Ishikawa (cell line): ENCODE measurements at regions not wholly inside any gene's neighbourhood (a gene's known extent, or its start where the extent isn't known, plus 50 kb on each side); places are given as distances from the start of the nearest gene placed in this dataset.

Source experiments
- CEBPB ChIP-seq: IDR thresholded peaks from 2 replicates; pipeline ENCODE4 v1.6.1; 2012
- EP300 ChIP-seq: IDR thresholded peaks from 2 replicates; pipeline ENCODE4 v1.6.1; 2012; ENCODE audit warnings: borderline replicate concordance
- FOXM1 ChIP-seq: IDR thresholded peaks from 2 replicates; pipeline ENCODE4 v1.6.1; 2012; ENCODE audit warnings: low read depth, borderline replicate concordance
- TAF1 ChIP-seq: IDR thresholded peaks from 2 replicates; pipeline ENCODE4 v1.6.1; 2012; ENCODE audit warnings: low read depth, mild to moderate bottlenecking
- TCF12 ChIP-seq: IDR thresholded peaks from 2 replicates; pipeline ENCODE4 v1.6.1; 2012; ENCODE audit warnings: low read depth
- YY1 ChIP-seq: IDR thresholded peaks from 2 replicates; pipeline ENCODE4 v1.6.1; 2012; ENCODE audit warnings: low read depth
- ZBTB7A ChIP-seq: IDR thresholded peaks from 2 replicates; pipeline ENCODE4 v1.6.1; 2012; ENCODE audit warnings: low read depth
- TF ChIP-seq, protein P1 (sequence below): IDR thresholded peaks from 2 replicates; pipeline ENCODE4 v1.6.1; 2012

DNA sequence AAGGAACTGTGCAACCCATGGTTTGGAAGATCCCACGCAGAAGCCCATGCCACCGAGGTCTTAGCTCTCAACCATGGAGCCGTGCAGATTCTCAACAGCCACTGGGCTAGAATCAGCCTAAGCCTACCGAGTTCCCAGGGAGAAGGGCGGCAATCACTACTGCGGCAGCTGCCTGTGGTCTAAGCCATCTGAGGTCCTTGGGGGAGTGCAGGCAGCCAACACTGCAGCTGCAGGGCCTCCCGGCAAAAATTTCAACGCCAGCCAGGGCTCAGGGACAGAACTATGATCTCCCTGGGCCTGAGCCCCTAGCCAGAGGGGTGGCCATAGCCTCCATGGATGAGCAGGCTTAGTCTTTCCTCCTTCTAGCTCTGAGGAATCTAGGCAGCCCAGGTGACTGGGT lies 156.8 kb upstream of the CLEC14A start:
- TF ChIP-seq TAF1 (no peak), YY1 (no peak), FOXM1 (no peak), TCF12 (no peak), ZBTB7A (no peak), CEBPB (no peak), EP300 (no peak)
- TF ChIP-seq, protein P1, sequence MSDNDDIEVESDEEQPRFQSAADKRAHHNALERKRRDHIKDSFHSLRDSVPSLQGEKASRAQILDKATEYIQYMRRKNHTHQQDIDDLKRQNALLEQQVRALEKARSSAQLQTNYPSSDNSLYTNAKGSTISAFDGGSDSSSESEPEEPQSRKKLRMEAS: no peak
